Naive thymus-derived CD4-positive, alpha-beta T cell (primary cell): ENCODE measurements at regions not wholly inside any gene's neighbourhood (a gene's known extent, or its start where the extent isn't known, plus 50 kb on each side); places are given as distances from the start of the nearest gene placed in this dataset.

Experiments
- ATAC-seq: fragments of 150-1000 bp; cut with Tn5 transposase; 2 replicates; pipeline ENCODE4 v1.10.0; 2021; ENCODE audit warnings: mild to moderate bottlenecking, moderate library complexity
- CTCF ChIA-PET: fragments of 350-600 bp; sonication (Branson Sonifier 250); formaldehyde crosslinking; loops from one replicate; lab custom pipeline; 2021; ENCODE audit warnings: antibody characterized with exemption; lab: Charles Lee
- POLR2A ChIA-PET: fragments of 350-600 bp; sonication (Branson Sonifier 250); formaldehyde crosslinking; loops from one replicate; lab custom pipeline; 2021; ENCODE audit warnings: antibody characterized with exemption, inconsistent platforms; lab: Charles Lee
- DNase-seq, 9 donors: peaks; one replicate each; pipeline versions ENCODE4 v3.0.0 to v3.0.0-alpha.2; 2020 to 2022; ENCODE audit warnings: mixed read lengths in 1 of 9
- H3K27ac ChIP-seq: one replicate; pipeline ENCODE4 v1.7.0; 2013; ENCODE audit warnings: mild to moderate bottlenecking, low read depth, low read length, moderate library complexity
- H3K27me3 ChIP-seq, 2 donors: one replicate each; pipeline ENCODE4 v1.7.0; 2013; ENCODE audit warnings: low read length in 2 of 2, mild to moderate bottlenecking in 2 of 2, moderate library complexity in 2 of 2; ENCODE audit not compliant: control insufficient read depth in 2 of 2, insufficient read depth in 2 of 2
- H3K36me3 ChIP-seq, 3 experiments: 1 replicate in 2 of 3; 2 replicates in 1 of 3; pipeline ENCODE4 v1.7.0; 2013; ENCODE audit warnings: low read length in 3 of 3, mild to moderate bottlenecking in 3 of 3, moderate library complexity in 1 of 3; ENCODE audit not compliant: insufficient read depth in 3 of 3, control insufficient read depth in 2 of 3
- H3K4me1 ChIP-seq, 2 donors: one replicate each; pipeline ENCODE4 v1.7.0; 2013; ENCODE audit warnings: low read length in 2 of 2, mild to moderate bottlenecking in 2 of 2, moderate library complexity in 1 of 2; ENCODE audit not compliant: control insufficient read depth in 2 of 2, insufficient read depth in 2 of 2
- H3K4me3 ChIP-seq: 2 replicates; pipeline ENCODE4 v1.7.0; 2013; ENCODE audit warnings: mild to moderate bottlenecking, low read length
- H3K9me3 ChIP-seq, 3 experiments: 1 replicate in 2 of 3; 2 replicates in 1 of 3; pipeline ENCODE4 v1.7.0; 2013; ENCODE audit warnings: low read length in 3 of 3; ENCODE audit not compliant: control insufficient read depth in 2 of 3
- H3K27ac Mint-ChIP-seq, 9 donors: one replicate each; pipeline ENCODE4 v1.8.0; 2020 to 2022; ENCODE audit warnings: mixed read lengths in 9 of 9, mild to moderate bottlenecking in 8 of 9, moderate library complexity in 5 of 9, inconsistent platforms in 2 of 9
- H3K27me3 Mint-ChIP-seq, 5 donors: one replicate each; pipeline ENCODE4 v1.8.0; 2021 to 2022; ENCODE audit warnings: mixed read lengths in 5 of 5, mild to moderate bottlenecking in 1 of 5
- H3K36me3 Mint-ChIP-seq, 5 donors: one replicate each; pipeline ENCODE4 v1.8.0; 2020 to 2022; ENCODE audit warnings: mixed read lengths in 5 of 5, mild to moderate bottlenecking in 3 of 5, inconsistent platforms in 1 of 5
- H3K4me1 Mint-ChIP-seq, 7 donors: one replicate each; pipeline ENCODE4 v1.8.0; 2020 to 2022; ENCODE audit warnings: mixed read lengths in 7 of 7, mild to moderate bottlenecking in 3 of 7, inconsistent platforms in 1 of 7
- H3K4me3 Mint-ChIP-seq, 10 donors: one replicate each; pipeline ENCODE4 v1.8.0; 2020 to 2022; ENCODE audit warnings: mild to moderate bottlenecking in 10 of 10, mixed read lengths in 10 of 10, moderate library complexity in 6 of 10, inconsistent platforms in 2 of 10
- H3K9me3 Mint-ChIP-seq, 11 donors: one replicate each; pipeline ENCODE4 v1.8.0; 2020 to 2022; ENCODE audit warnings: mixed read lengths in 11 of 11, mild to moderate bottlenecking in 4 of 11, inconsistent platforms in 1 of 11, moderate library complexity in 1 of 11
- intact Hi-C, 2 donors: fragments of 100-400 bp; cut with micrococcal nuclease; formaldehyde crosslinking; loops; one replicate each; pipeline ENCODE4 v1.15.1; 2023

- ChIA-PET CTCF (no interaction called here), POLR2A (no interaction called here)
- Histone ChIP-seq H3K9me3 (no peaks in the 10 kb centered on the region), H3K27me3 (no peaks in the 10 kb centered on the region), H3K27ac (no peak overlapping the region), H3K4me3 (no peak overlapping the region), H3K36me3 (no peaks in the 10 kb centered on the region), H3K4me1 (no peaks in the 10 kb centered on the region)
- intact Hi-C loops: no loop called here
- H3K36me3 Mint-ChIP-seq: no peaks in the 10 kb centered on the region
- H3K9me3 Mint-ChIP-seq: peaks cover 0 to 2% (median 0%) of the 10 kb centered on the region in 11 donors
- H3K27me3 Mint-ChIP-seq: peaks cover 0 to 13% (median 6%) of the 10 kb centered on the region in 5 donors
- ATAC-seq (no peak), DNase-seq (no peak)
- H3K27ac Mint-ChIP-seq: no peak overlapping the region
- no peak overlapping the region for H3K4me3 Mint-ChIP-seq
- no peaks in the 10 kb centered on the region for H3K4me1 Mint-ChIP-seq
Observed at GRCh38 chr12:39040275-39040674, 134.9 kb upstream of the CPNE8 start.

GRCh38 chr12:39037115-39037514 lies 131.7 kb upstream of the CPNE8 start:
- Histone ChIP-seq H3K27me3 (no peaks in the 10 kb centered on the region), H3K4me3 (no peak overlapping the region), H3K27ac (no peak overlapping the region), H3K36me3 (no peaks in the 10 kb centered on the region), H3K4me1 (no peaks in the 10 kb centered on the region), H3K9me3 (no peaks in the 10 kb centered on the region)
- DNase-seq (no peak), ATAC-seq (no peak)
- POLR2A ChIA-PET: no interaction called here
- CTCF ChIA-PET: no interaction called here
- Mint-ChIP-seq H3K27ac (no peak overlapping the region), H3K27me3 (peaks cover 0 to 8% (median 6%) of the 10 kb centered on the region in 5 donors), H3K4me3 (no peak overlapping the region), H3K36me3 (no peaks in the 10 kb centered on the region), H3K9me3 (peaks cover 0 to 2% (median 0%) of the 10 kb centered on the region in 11 donors), H3K4me1 (no peaks in the 10 kb centered on the region)
- intact Hi-C loops: no loop called here

GRCh38 chr12:39036105-39036504 lies 130.7 kb upstream of the CPNE8 start:
- Mint-ChIP-seq H3K9me3 (peaks cover 0 to 2% (median 0%) of the 10 kb centered on the region in 11 donors), H3K36me3 (no peaks in the 10 kb centered on the region), H3K27ac (no peak overlapping the region), H3K27me3 (peaks cover 0 to 8% (median 6%) of the 10 kb centered on the region in 5 donors), H3K4me1 (no peaks in the 10 kb centered on the region), H3K4me3 (no peak overlapping the region)
- Histone ChIP-seq H3K36me3 (no peaks in the 10 kb centered on the region), H3K9me3 (no peaks in the 10 kb centered on the region), H3K27me3 (no peaks in the 10 kb centered on the region), H3K27ac (no peak overlapping the region), H3K4me3 (no peak overlapping the region), H3K4me1 (no peaks in the 10 kb centered on the region)
- no peak for ATAC-seq
- ChIA-PET CTCF (no interaction called here), POLR2A (no interaction called here)
- DNase-seq: no peak
- intact Hi-C loops: no loop called here

GRCh38 chr12:39033782-39034181 lies 128.4 kb upstream of the CPNE8 start:
- H3K4me3 Mint-ChIP-seq: no peak overlapping the region
- CTCF ChIA-PET: no interaction called here
- DNase-seq (no peak), ATAC-seq (no peak)
- intact Hi-C loops: no loop called here
- Histone ChIP-seq H3K27ac (no peak overlapping the region), H3K27me3 (no peaks in the 10 kb centered on the region), H3K36me3 (no peaks in the 10 kb centered on the region), H3K4me3 (no peak overlapping the region), H3K4me1 (no peaks in the 10 kb centered on the region), H3K9me3 (no peaks in the 10 kb centered on the region)
- POLR2A ChIA-PET: no interaction called here
- H3K9me3 Mint-ChIP-seq: peaks cover 0 to under 1% (median 0%) of the 10 kb centered on the region in 11 donors
- H3K27ac Mint-ChIP-seq: no peak overlapping the region
- H3K4me1 Mint-ChIP-seq: no peaks in the 10 kb centered on the region
- H3K36me3 Mint-ChIP-seq: no peaks in the 10 kb centered on the region
- H3K27me3 Mint-ChIP-seq: peaks cover 0 to 3% (median 0%) of the 10 kb centered on the region in 5 donors

- Mint-ChIP-seq H3K36me3 (no peaks in the 10 kb centered on the region), H3K9me3 (peaks cover 0 to 5% (median 0%) of the 10 kb centered on the region in 11 donors), H3K27me3 (no peaks in the 10 kb centered on the region), H3K27ac (no peak overlapping the region), H3K4me3 (no peak overlapping the region), H3K4me1 (no peaks in the 10 kb centered on the region)
- Histone ChIP-seq H3K4me1 (no peaks in the 10 kb centered on the region), H3K36me3 (no peaks in the 10 kb centered on the region), H3K27me3 (no peaks in the 10 kb centered on the region), H3K4me3 (no peak overlapping the region), H3K9me3 (no peaks in the 10 kb centered on the region), H3K27ac (no peak overlapping the region)
- intact Hi-C loops: no loop called here
- POLR2A ChIA-PET: no interaction called here
- DNase-seq: no peak
- ATAC-seq: no peak
- CTCF ChIA-PET: no interaction called here
Observed at GRCh38 chr12:39032448-39032847, 127.1 kb upstream of the CPNE8 start.

DNA sequence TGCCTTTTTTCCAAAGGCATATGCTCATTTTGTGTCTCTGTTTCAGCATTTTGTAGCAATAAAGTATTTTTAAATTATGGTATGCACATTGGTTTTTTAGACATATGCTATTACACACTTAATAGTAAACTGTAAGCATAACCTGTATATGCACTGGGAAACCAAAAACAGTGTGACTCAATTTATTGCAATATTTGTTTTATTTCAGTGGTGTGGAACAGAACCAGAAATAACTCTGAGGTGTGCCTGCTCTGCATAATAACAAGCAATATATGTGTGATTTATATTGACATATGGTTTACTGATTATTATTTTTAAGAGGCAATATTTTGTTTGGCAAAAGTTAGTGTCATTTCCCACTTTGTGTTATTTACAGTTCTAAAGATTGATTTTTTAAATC lies 126.6 kb upstream of the CPNE8 start:
- peaks cover 0 to 5% (median 0%) of the 10 kb centered on the region in 11 donors for H3K9me3 Mint-ChIP-seq
- no peak for ATAC-seq

DNA sequence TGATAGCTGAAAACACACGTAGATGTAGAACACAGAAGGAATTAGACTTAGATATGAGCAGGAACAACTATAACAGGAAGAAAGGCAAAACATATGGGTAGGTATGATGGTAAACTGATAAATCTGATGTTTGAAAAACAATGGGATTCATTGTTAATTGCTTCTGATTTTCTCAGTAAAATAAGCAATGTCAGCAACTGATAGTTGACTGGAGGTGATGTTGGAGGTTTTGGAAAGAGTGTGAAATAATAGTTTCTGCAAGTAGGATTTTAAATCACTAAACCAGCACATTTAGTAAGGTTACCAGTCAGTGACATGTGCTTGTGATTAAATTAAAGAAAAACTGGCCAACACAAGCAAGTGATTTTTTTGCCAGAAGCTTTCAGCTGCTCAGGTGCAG lies 123.0 kb upstream of the CPNE8 start:
- POLR2A ChIA-PET: no interaction called here
- intact Hi-C loops: no loop called here

More for the DNA sequence above, 126.6 kb upstream of the CPNE8 start:
- ChIA-PET POLR2A (no interaction called here), CTCF (no interaction called here)
- Mint-ChIP-seq H3K27ac (no peak overlapping the region), H3K36me3 (no peaks in the 10 kb centered on the region), H3K4me1 (no peaks in the 10 kb centered on the region), H3K27me3 (no peaks in the 10 kb centered on the region), H3K4me3 (no peak overlapping the region)
- H3K27me3 ChIP-seq: no peaks in the 10 kb centered on the region
- intact Hi-C loops: no loop called here
- no peak overlapping the region for H3K4me3 ChIP-seq
- H3K4me1 ChIP-seq: no peaks in the 10 kb centered on the region
- H3K9me3 ChIP-seq: no peaks in the 10 kb centered on the region
- H3K27ac ChIP-seq: no peak overlapping the region
- no peaks in the 10 kb centered on the region for H3K36me3 ChIP-seq
- DNase-seq: no peak

More for the DNA sequence above, 123.0 kb upstream of the CPNE8 start:
- Mint-ChIP-seq H3K27me3 (no peaks in the 10 kb centered on the region), H3K27ac (no peak overlapping the region), H3K4me3 (no peak overlapping the region), H3K9me3 (peaks cover 0 to 14% (median 4%) of the 10 kb centered on the region in 11 donors), H3K36me3 (no peaks in the 10 kb centered on the region), H3K4me1 (no peaks in the 10 kb centered on the region)
- Histone ChIP-seq H3K4me3 (no peak overlapping the region), H3K4me1 (no peaks in the 10 kb centered on the region), H3K36me3 (no peaks in the 10 kb centered on the region), H3K9me3 (no peaks in the 10 kb centered on the region), H3K27ac (no peak overlapping the region), H3K27me3 (no peaks in the 10 kb centered on the region)
- no peak for ATAC-seq
- no peak for DNase-seq
- CTCF ChIA-PET: no interaction called here
